Naive B cell (primary cell): ENCODE measurements at regions not wholly inside any gene's neighbourhood (a gene's known extent, or its start where the extent isn't known, plus 50 kb on each side); places are given as distances from the start of the nearest gene placed in this dataset.
A peak's percentile ranks its signal among the peaks of the same experiment; 100 is the strongest.

Experiments used
- ATAC-seq, 2 donors: fragments of 150-1000 bp; cut with Tn5 transposase; 2 replicates each; pipeline ENCODE4 v1.10.0; 2021; ENCODE audit warnings: low read depth in 2 of 2, mild to moderate bottlenecking in 2 of 2, moderate library complexity in 2 of 2
- DNase-seq: peaks from one replicate; pipeline ENCODE4 v3.0.0; 2022
- H3K27ac Mint-ChIP-seq, 6 donors: one replicate each; pipeline ENCODE4 v1.8.0; 2020 to 2022; ENCODE audit warnings: mild to moderate bottlenecking in 6 of 6, mixed read lengths in 6 of 6, moderate library complexity in 5 of 6, inconsistent platforms in 2 of 6
- H3K27me3 Mint-ChIP-seq, 3 donors: one replicate each; pipeline ENCODE4 v1.8.0; 2021 to 2022; ENCODE audit warnings: mixed read lengths in 3 of 3, mild to moderate bottlenecking in 1 of 3
- H3K36me3 Mint-ChIP-seq, 2 donors: one replicate each; pipeline ENCODE4 v1.8.0; 2020 to 2022; ENCODE audit warnings: mixed read lengths in 2 of 2, inconsistent platforms in 1 of 2, mild to moderate bottlenecking in 1 of 2
- H3K4me1 Mint-ChIP-seq, 3 donors: one replicate each; pipeline ENCODE4 v1.8.0; 2020 to 2022; ENCODE audit warnings: mixed read lengths in 3 of 3, inconsistent platforms in 1 of 3, mild to moderate bottlenecking in 1 of 3, moderate library complexity in 1 of 3
- H3K4me3 Mint-ChIP-seq, 8 donors: one replicate each; pipeline ENCODE4 v1.8.0; 2020 to 2022; ENCODE audit warnings: mild to moderate bottlenecking in 8 of 8, mixed read lengths in 8 of 8, moderate library complexity in 8 of 8, inconsistent platforms in 2 of 8
- H3K9me3 Mint-ChIP-seq, 7 donors: one replicate each; pipeline ENCODE4 v1.8.0; 2020 to 2022; ENCODE audit warnings: mixed read lengths in 7 of 7, mild to moderate bottlenecking in 5 of 7, inconsistent platforms in 2 of 7, moderate library complexity in 1 of 7

DNA sequence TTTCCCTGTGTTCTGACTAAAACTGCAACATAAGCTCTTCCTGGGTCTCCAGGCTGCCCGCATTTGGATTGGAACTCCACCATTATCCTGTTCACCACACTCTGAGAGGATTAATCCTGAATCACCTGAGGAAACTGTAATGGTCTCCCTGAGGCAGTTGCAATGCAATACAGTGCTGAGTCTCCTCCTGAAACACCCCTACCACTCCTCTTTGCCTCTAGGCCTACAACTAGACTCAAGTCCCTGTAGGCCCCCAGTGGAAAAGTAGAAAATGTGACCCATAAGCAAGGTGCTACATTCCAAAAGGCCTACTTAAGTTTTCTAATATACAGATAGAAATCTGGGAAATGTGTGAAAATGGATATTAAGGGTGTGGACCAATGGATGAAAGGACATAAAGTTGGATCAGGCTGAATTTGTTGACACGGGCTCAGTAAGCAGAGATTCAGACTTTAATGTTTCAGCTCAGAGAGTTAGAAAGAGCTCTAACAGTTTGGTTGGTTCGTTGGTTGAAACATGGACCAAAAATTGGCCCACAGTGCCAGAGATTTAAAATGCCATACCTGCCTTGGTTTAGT, 222.3 kb upstream of the ZC3H15 start:
- DNase-seq = no peak
- Mint-ChIP-seq H3K27me3 (no peaks in the 10 kb centered on the region), H3K27ac (no peak overlapping the region), H3K36me3 (peaks cover 11 to 12% of the 10 kb centered on the region in 2 donors), H3K4me1 (no peaks in the 10 kb centered on the region), H3K4me3 (no peak overlapping the region), H3K9me3 (peaks cover under 1 to 26% (median 15%) of the 10 kb centered on the region in 7 donors)
- ATAC-seq = no peak

- Mint-ChIP-seq H3K9me3 (peaks cover 2 to 36% (median 16%) of the 10 kb centered on the region in 7 donors), H3K4me3 (no peak overlapping the region), H3K4me1 (no peaks in the 10 kb centered on the region), H3K27ac (no peak overlapping the region), H3K36me3 (peaks cover 19 to 24% of the 10 kb centered on the region in 2 donors), H3K27me3 (no peaks in the 10 kb centered on the region)
- DNase-seq (no peak), ATAC-seq (no peak)
Observed at GRCh38 chr2:186269536-186269935, 216.5 kb upstream of the ZC3H15 start.

DNA sequence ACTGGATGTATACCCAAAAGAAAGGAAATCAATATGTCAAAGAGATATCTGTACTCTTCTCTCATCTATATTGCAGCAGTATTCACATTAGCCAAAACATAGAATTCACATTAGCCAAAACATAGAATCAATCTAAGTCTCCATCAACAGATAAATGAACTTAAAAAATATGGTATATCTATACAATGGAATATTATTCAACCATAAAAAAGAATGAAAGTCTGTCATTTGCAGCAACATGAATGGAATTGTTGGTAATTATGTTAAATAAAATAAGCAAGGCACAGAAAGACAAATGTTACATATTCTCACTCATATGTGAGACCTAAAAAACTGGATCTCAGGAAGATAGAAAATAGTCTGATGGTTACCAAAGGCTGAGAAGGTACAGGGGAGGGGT, 212.1 kb upstream of the ZC3H15 start:
- ATAC-seq = no peak

GRCh38 chr2:186274936-186275575, 211.0 kb upstream of the ZC3H15 start:
- H3K9me3 Mint-ChIP-seq = peaks cover 0 to 26% (median 9%) of the 10 kb centered on the region in 7 donors
- H3K4me3 Mint-ChIP-seq = no peak overlapping the region
- no peaks in the 10 kb centered on the region for H3K4me1 Mint-ChIP-seq
- H3K27me3 Mint-ChIP-seq = no peaks in the 10 kb centered on the region
- ATAC-seq (no peak), DNase-seq (no peak)
- H3K36me3 Mint-ChIP-seq = peaks cover 9 to 15% of the 10 kb centered on the region in 2 donors
- H3K27ac Mint-ChIP-seq = no peak overlapping the region

More for the DNA sequence above, 212.1 kb upstream of the ZC3H15 start:
- Mint-ChIP-seq H3K36me3 (peaks cover 11 to 18% of the 10 kb centered on the region in 2 donors), H3K27me3 (no peaks in the 10 kb centered on the region), H3K4me1 (no peaks in the 10 kb centered on the region), H3K27ac (no peak overlapping the region), H3K9me3 (peaks cover 0 to 19% (median 8%) of the 10 kb centered on the region in 7 donors), H3K4me3 (no peak overlapping the region)
- no peak for DNase-seq

GRCh38 chr2:186276909-186277308, 209.2 kb upstream of the ZC3H15 start:
- Mint-ChIP-seq H3K4me1 (no peaks in the 10 kb centered on the region), H3K27ac (no peak overlapping the region), H3K36me3 (peaks cover 7 to 15% of the 10 kb centered on the region in 2 donors), H3K27me3 (no peaks in the 10 kb centered on the region), H3K4me3 (no peak overlapping the region), H3K9me3 (peaks cover 0 to 39% (median 13%) of the 10 kb centered on the region in 7 donors)
- ATAC-seq = no peak
- DNase-seq = no peak

DNA sequence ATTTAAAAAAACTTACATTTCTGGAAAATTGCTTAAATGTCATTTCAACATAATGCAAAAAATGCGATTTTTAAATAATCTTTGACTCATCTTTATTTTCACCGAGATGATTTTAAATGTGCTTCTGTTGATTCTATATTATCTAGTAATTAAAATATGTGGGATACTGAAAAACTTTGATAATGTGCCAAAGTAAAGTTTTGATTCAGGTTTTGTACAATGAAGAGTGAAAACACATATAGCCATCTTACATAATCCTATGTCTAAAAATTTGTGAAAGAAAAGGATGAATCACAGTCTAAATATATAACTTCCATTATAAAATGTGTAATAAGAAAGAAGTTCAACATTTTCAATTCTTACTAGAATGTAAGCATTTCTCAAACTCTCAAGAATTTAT, 204.3 kb upstream of the ZC3H15 start:
- H3K36me3 Mint-ChIP-seq = no peaks in the 10 kb centered on the region
- H3K27me3 Mint-ChIP-seq = no peaks in the 10 kb centered on the region
- H3K9me3 Mint-ChIP-seq = peaks cover 0 to 20% (median 5%) of the 10 kb centered on the region in 7 donors
- H3K27ac Mint-ChIP-seq = no peak overlapping the region
- DNase-seq (no peak), ATAC-seq (no peak)
- H3K4me1 Mint-ChIP-seq = no peaks in the 10 kb centered on the region
- H3K4me3 Mint-ChIP-seq = no peak overlapping the region

- Mint-ChIP-seq H3K27me3 (no peaks in the 10 kb centered on the region), H3K4me3 (no peak overlapping the region), H3K4me1 (no peaks in the 10 kb centered on the region), H3K36me3 (peaks cover 7 to 10% of the 10 kb centered on the region in 2 donors), H3K9me3 (peaks cover 0 to 13% (median 6%) of the 10 kb centered on the region in 7 donors), H3K27ac (peak overlapping the region in 1 of 6 donors; percentile 79)
- DNase-seq (no peak), ATAC-seq (no peak)
Observed at GRCh38 chr2:186294248-186294888, 191.7 kb upstream of the ZC3H15 start.

DNA sequence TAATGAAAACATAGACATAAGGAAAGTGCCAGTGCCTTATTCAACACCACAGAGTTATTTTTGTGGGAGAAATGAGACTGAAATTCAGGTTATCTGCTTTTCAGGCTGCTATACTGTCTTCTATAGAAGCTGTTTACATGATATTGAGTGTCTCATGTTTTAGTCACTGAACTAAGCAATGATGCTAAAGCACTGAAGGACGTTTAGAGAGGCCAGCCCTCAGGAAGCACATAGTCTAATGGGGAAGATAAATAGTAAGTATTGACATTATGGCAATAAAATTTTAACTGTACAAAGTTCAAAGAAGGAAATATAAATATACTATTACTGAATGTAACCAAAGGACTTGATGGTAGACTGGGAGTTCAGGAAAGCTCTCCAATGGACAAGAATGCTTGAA, 186.4 kb upstream of the ZC3H15 start:
- Mint-ChIP-seq H3K36me3 (peaks cover 10 to 14% of the 10 kb centered on the region in 2 donors), H3K9me3 (peaks cover 0 to 15% (median 6%) of the 10 kb centered on the region in 7 donors), H3K4me3 (no peak overlapping the region), H3K27me3 (no peaks in the 10 kb centered on the region), H3K4me1 (no peaks in the 10 kb centered on the region), H3K27ac (no peak overlapping the region)
- no peak for DNase-seq
- no peak for ATAC-seq

GRCh38 chr2:186302263-186302662, 183.8 kb upstream of the ZC3H15 start:
- H3K9me3 Mint-ChIP-seq = peaks cover 0 to 15% (median 6%) of the 10 kb centered on the region in 7 donors
- no peaks in the 10 kb centered on the region for H3K27me3 Mint-ChIP-seq
- peaks cover 14 to 15% of the 10 kb centered on the region in 2 donors for H3K36me3 Mint-ChIP-seq
- no peak overlapping the region for H3K27ac Mint-ChIP-seq
- DNase-seq (no peak), ATAC-seq (no peak)
- no peak overlapping the region for H3K4me3 Mint-ChIP-seq
- H3K4me1 Mint-ChIP-seq = no peaks in the 10 kb centered on the region

DNA sequence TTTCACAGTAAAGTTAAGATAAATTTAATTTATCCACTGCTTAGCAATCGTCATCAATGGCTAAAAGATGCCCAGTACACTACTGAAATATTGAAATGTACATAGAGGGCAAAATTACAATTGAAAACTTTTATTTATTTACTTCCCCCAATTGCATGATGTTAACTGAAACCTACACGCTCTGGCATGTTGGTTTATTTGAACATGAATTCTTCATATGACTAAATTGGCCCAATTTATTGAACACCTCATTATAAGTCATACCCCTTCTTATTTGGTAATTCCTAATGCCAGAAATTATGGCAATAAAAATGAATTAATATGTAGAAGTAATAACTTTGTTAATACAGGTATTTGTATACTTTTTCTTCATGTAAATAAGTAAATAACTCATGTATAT, 183.0 kb upstream of the ZC3H15 start:
- Mint-ChIP-seq H3K4me3 (no peak overlapping the region), H3K27ac (no peak overlapping the region), H3K27me3 (no peaks in the 10 kb centered on the region), H3K9me3 (peaks cover 0 to 14% (median 6%) of the 10 kb centered on the region in 7 donors), H3K4me1 (no peaks in the 10 kb centered on the region), H3K36me3 (peaks cover 12 to 19% of the 10 kb centered on the region in 2 donors)
- DNase-seq (no peak), ATAC-seq (no peak)

- no peak for DNase-seq
- Mint-ChIP-seq H3K27me3 (no peaks in the 10 kb centered on the region), H3K4me3 (no peak overlapping the region), H3K4me1 (no peaks in the 10 kb centered on the region), H3K36me3 (peaks cover 8 to 11% of the 10 kb centered on the region in 2 donors), H3K9me3 (peaks cover 0 to 6% (median 1%) of the 10 kb centered on the region in 7 donors), H3K27ac (no peak overlapping the region)
- ATAC-seq = no peak
Observed at GRCh38 chr2:186304064-186304463, 182.0 kb upstream of the ZC3H15 start.

DNA sequence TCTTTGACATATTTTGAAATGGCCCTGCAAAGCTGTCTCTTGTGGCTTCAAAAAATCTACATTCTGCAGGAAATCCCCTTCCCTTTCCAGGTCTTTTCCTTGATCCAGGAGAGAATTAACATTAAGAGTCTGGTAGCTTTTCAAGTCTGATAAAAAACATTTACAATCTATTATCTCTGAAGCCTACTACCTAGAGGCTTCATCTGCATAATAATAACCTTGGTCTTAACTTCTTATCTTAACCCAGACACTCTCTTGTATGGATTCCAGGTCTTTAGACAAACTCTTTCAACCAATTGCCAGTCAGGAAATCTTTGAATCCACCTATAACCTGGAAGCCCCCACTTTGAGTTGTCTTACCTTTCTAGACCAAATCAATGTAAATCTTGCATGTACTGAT, 179.3 kb upstream of the ZC3H15 start:
- Mint-ChIP-seq H3K27me3 (no peaks in the 10 kb centered on the region), H3K9me3 (peaks cover 3 to 9% (median 4%) of the 10 kb centered on the region in 7 donors), H3K4me3 (no peak overlapping the region), H3K27ac (no peak overlapping the region), H3K4me1 (no peaks in the 10 kb centered on the region), H3K36me3 (peaks cover 8 to 17% of the 10 kb centered on the region in 2 donors)
- DNase-seq (no peak), ATAC-seq (no peak)

DNA sequence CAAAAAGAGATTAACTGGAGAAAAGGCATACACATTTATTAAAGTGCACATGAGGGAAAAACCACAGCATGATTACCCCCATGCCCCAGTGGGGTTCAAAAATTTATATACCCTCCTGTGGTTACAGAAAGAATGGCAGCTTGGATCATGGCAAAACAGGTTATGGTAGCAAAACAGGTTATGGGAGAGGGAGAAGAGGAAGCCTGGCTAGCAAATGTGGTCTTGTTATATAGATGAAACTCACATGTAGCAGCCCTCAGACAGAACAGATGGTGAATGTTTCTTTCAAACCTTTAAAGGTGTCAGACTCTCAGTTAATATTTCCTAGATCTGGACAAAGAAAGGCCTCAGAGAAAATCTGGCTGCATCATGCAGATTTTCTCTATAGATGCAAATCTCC, 178.2 kb upstream of the ZC3H15 start:
- ATAC-seq = no peak
- DNase-seq = no peak
- H3K4me1 Mint-ChIP-seq = no peaks in the 10 kb centered on the region
- no peak overlapping the region for H3K27ac Mint-ChIP-seq
- H3K36me3 Mint-ChIP-seq = peaks cover 19 to 24% of the 10 kb centered on the region in 2 donors
- H3K27me3 Mint-ChIP-seq = no peaks in the 10 kb centered on the region
- H3K9me3 Mint-ChIP-seq = peaks cover 3 to 21% (median 15%) of the 10 kb centered on the region in 7 donors
- no peak overlapping the region for H3K4me3 Mint-ChIP-seq

DNA sequence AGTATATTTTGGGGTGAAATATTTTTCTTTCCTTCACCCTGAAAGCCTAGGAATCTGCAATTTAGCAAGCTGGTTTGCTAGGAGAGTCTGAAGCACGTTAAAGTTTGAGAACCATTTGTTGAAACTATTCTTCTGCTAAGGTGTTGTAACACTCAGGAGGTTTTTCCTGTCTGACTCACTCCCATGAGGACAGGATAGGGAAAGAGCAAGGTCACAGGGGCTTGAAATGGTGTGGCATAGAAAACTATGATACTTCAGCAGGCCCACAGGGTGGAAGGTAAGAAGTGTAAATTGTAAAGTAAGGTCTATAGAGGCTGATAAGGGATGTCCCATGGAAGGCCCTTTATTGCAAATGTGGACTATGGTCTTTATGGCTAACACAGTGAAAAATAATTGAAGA, 177.7 kb upstream of the ZC3H15 start:
- ATAC-seq (no peak), DNase-seq (no peak)
- Mint-ChIP-seq H3K4me1 (no peaks in the 10 kb centered on the region), H3K9me3 (peaks cover 3 to 23% (median 18%) of the 10 kb centered on the region in 7 donors), H3K27ac (no peak overlapping the region), H3K4me3 (no peak overlapping the region), H3K36me3 (peaks cover 20 to 24% of the 10 kb centered on the region in 2 donors), H3K27me3 (no peaks in the 10 kb centered on the region)
